ENCODE measurements at regions not wholly inside any gene's neighbourhood (a gene's known extent, or its start where the extent isn't known, plus 50 kb on each side); places are given as distances from the start of the nearest gene placed in this dataset.

DNA sequence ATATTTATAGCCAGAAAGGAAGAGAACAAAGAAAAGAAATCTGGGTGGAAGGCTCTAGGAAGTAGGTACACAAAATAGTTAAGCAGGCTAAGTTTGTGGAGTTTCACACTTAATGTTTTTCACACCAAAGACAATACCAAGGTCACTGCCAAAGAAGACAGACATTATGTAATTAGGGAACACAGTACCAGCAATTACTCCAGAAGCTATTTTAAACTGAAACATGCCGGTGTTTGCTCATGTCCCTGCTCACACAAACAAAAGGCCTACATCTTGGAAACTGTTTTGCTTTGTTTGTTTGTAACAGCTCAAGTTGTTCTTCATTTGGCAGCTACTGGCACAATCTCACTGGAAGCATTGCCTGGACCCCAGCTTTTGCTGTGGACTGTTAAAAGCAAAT, 88.5 kb upstream of the DAB1 start:
- Mint-ChIP-seq H3K9me3 (ENCODE audit: unreplicated experiment) (no peaks in the 10 kb centered on the region), H3K36me3 (ENCODE audit: unreplicated experiment) (no peaks in the 10 kb centered on the region), H3K27ac (ENCODE audit: unreplicated experiment) (no peak overlapping the region), H3K4me1 (ENCODE audit: unreplicated experiment) (no peaks in the 10 kb centered on the region), H3K27me3 (ENCODE audit: unreplicated experiment) (peaks cover 34% of the 10 kb centered on the region), H3K4me3 (ENCODE audit: unreplicated experiment) (no peak overlapping the region)
- TF ChIP-seq, protein P1, sequence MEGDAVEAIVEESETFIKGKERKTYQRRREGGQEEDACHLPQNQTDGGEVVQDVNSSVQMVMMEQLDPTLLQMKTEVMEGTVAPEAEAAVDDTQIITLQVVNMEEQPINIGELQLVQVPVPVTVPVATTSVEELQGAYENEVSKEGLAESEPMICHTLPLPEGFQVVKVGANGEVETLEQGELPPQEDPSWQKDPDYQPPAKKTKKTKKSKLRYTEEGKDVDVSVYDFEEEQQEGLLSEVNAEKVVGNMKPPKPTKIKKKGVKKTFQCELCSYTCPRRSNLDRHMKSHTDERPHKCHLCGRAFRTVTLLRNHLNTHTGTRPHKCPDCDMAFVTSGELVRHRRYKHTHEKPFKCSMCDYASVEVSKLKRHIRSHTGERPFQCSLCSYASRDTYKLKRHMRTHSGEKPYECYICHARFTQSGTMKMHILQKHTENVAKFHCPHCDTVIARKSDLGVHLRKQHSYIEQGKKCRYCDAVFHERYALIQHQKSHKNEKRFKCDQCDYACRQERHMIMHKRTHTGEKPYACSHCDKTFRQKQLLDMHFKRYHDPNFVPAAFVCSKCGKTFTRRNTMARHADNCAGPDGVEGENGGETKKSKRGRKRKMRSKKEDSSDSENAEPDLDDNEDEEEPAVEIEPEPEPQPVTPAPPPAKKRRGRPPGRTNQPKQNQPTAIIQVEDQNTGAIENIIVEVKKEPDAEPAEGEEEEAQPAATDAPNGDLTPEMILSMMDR (IDR thresholded peaks at IDR 0.05) = no peak
- DNase-seq (ENCODE audit: extremely low spot score, unreplicated experiment) = no peak

DNA sequence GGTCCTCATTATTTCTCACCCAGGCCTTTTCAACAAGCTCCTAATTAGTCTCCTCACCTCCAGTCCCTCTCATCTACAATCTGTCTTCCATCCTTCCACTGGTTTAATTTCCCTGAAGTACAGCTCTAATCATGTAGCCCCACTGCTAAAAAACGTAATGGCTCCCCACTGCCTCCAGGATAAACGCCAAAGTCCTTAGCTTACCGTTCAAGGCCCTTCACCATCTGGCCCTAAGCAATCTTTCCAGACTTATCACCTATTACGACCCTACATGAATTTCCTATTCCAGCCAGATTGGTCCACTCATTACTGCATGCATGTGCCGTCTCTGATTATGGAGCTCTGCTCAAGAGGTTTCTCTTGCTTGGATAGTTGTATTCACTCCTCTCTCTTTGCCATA, 83.1 kb upstream of the DAB1 start:
- Mint-ChIP-seq H3K36me3 (ENCODE audit: unreplicated experiment) (no peaks in the 10 kb centered on the region), H3K9me3 (ENCODE audit: unreplicated experiment) (no peaks in the 10 kb centered on the region), H3K27me3 (ENCODE audit: unreplicated experiment) (peaks cover 46% of the 10 kb centered on the region), H3K4me1 (ENCODE audit: unreplicated experiment) (no peaks in the 10 kb centered on the region), H3K4me3 (ENCODE audit: unreplicated experiment) (no peak overlapping the region), H3K27ac (ENCODE audit: unreplicated experiment) (no peak overlapping the region)
- TF ChIP-seq, protein P1 (IDR thresholded peaks at IDR 0.05) = no peak
- DNase-seq (ENCODE audit: extremely low spot score, unreplicated experiment) = no peak

DNA sequence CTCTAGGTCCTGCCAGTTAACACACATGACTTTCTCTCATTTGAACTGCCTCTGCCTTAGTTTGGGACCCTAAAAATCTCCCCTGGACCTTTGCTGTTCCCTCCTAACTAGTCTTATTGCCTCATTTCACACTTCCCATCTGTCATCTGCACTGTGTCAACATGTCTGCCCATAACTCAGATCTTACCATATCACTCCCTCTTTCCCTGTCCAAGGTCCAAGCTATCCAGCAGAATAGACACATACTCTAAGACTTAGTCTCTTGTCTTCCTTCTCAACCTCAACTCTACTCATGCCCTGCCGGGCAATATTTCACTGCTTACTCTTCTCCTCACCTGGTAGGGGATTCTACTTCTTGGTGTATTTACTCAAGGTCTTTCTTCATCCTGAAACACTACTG, 79.5 kb upstream of the DAB1 start:
- Mint-ChIP-seq H3K36me3 (ENCODE audit: unreplicated experiment) (no peaks in the 10 kb centered on the region), H3K9me3 (ENCODE audit: unreplicated experiment) (no peaks in the 10 kb centered on the region), H3K27ac (ENCODE audit: unreplicated experiment) (no peak overlapping the region), H3K27me3 (ENCODE audit: unreplicated experiment) (peaks cover 69% of the 10 kb centered on the region), H3K4me1 (ENCODE audit: unreplicated experiment) (no peaks in the 10 kb centered on the region), H3K4me3 (ENCODE audit: unreplicated experiment) (no peak overlapping the region)
- no peak for DNase-seq (ENCODE audit: extremely low spot score, unreplicated experiment)
- TF ChIP-seq, protein P1 (IDR thresholded peaks at IDR 0.05) = no peak

DNA sequence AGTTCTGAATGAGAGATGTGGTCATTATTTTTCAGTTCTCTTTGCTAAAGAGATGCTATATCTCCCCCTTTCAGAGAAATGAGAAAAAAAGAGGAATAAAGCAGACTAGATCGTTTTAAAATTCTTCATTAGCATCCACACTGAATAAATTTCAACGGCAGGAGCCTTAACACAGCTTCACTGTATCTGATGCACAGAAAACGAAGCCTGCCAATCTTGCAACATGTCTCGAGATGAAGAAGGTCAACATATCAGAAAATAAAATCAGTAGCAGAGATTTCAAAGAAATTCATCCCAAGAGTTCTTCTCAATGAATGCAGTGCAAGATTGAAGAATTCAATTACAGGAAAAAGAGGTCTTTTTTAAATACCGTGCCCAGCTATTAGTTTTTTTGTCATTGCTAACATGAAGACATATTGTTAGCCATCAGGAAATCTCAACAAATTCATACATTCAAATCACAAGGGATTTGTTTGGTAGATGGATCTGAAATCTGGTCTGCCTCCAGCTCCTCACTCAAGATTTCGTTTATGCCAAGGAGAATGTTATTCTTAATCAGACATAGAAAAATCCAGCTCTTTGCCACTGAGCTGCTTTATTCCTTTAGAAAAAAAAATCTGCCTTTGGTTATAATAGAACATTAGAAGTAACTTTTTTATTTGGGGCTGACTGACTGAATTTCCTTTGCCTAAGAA, 76.4 kb upstream of the DAB1 start:
- Mint-ChIP-seq H3K4me1 (ENCODE audit: unreplicated experiment) (no peaks in the 10 kb centered on the region), H3K27ac (ENCODE audit: unreplicated experiment) (no peak overlapping the region), H3K36me3 (ENCODE audit: unreplicated experiment) (no peaks in the 10 kb centered on the region), H3K27me3 (ENCODE audit: unreplicated experiment) (peaks cover 52% of the 10 kb centered on the region), H3K9me3 (ENCODE audit: unreplicated experiment) (peaks cover 3% of the 10 kb centered on the region), H3K4me3 (ENCODE audit: unreplicated experiment) (no peak overlapping the region)
- DNase-seq (ENCODE audit: extremely low spot score, unreplicated experiment) = no peak
- TF ChIP-seq, protein P1 (IDR thresholded peaks at IDR 0.05) = no peak

DNA sequence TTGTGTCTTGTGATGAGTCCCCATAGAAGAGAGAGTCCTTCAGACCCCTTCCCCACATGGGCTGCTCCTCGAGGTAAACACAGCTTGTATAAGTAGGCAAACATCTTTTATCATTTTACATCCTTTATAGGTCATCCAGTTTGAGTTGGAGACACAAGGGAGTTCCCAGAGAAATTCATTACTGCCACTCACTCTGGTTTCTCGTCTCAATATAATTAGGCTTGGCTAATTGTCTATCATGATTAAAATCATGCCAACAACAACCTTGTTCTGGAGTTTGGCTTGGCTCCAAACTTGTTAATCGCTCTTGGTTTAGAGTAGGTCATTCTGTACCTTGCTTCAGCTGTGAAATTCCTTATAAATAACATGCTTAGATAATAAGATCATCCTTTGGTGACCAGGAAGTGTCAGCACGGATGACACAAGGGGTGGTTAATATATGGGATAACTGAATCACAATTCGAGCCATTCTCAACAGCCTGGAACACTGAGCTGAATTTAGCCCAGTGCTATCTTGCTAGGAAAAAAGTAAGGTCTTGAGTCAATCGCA, 70.7 kb upstream of the DAB1 start:
- TF ChIP-seq, protein P1 (IDR thresholded peaks at IDR 0.05) = no peak
- H3K36me3 Mint-ChIP-seq (ENCODE audit: unreplicated experiment) = no peaks in the 10 kb centered on the region
- peaks cover 7% of the 10 kb centered on the region for H3K4me1 Mint-ChIP-seq (ENCODE audit: unreplicated experiment)
- H3K4me3 Mint-ChIP-seq (ENCODE audit: unreplicated experiment) = no peak overlapping the region
- no peak overlapping the region for H3K27ac Mint-ChIP-seq (ENCODE audit: unreplicated experiment)
- H3K27me3 Mint-ChIP-seq (ENCODE audit: unreplicated experiment) = peaks cover 13% of the 10 kb centered on the region
- DNase-seq (ENCODE audit: extremely low spot score, unreplicated experiment) = no peak
- peaks cover 3% of the 10 kb centered on the region for H3K9me3 Mint-ChIP-seq (ENCODE audit: unreplicated experiment)

All from osteocyte (in vitro differentiated cells).